ENCODE measurements at regions not wholly inside any gene's neighbourhood (a gene's known extent, or its start where the extent isn't known, plus 50 kb on each side); places are given as distances from the start of the nearest gene placed in this dataset.
A peak's percentile ranks its signal among the peaks of the same experiment; 100 is the strongest.

GRCh38 chr6:25034431-25034921 lies 98.7 kb upstream of the RIPOR2 start:
- Histone ChIP-seq H3K4me3 (ENCODE audit: insufficient read depth, low read depth, low read length) (peak overlapping the region; percentile 9; the same call in 1 of the 2 replicates), H4K8ac (ENCODE audit: low read depth in 2 of 2, low read length in 2 of 2) (peak overlapping the region in 1 of 2 experiments; percentile 18; a peak in 2 of 4 replicates), H3K4me1 (ENCODE audit: control insufficient read depth, insufficient read depth, low read length) (peaks cover 4% of the 10 kb centered on the region; the same call in 1 of the 2 replicates), H3K9ac (ENCODE audit: low read depth, low read length) (peak overlapping the region; percentile 58; the same call in 1 of the 2 replicates), H3K18ac (ENCODE audit: low read depth, low read length) (peak overlapping the region; percentile 82; the same call in 1 of the 2 replicates), H2BK15ac (ENCODE audit: low read depth, low read length) (no peak overlapping the region), H4K5ac (ENCODE audit: low read depth, low read length) (peak overlapping the region; percentile 12), H4K20me1 (ENCODE audit: insufficient read depth, low read length) (no peaks in the 10 kb centered on the region), H3K36me3 (ENCODE audit: control insufficient read depth, insufficient read depth, low read length) (no peaks in the 10 kb centered on the region), H2AK9ac (replicated peaks; ENCODE audit: low read depth, low read length, poor library complexity) (no peak overlapping the region), H3K27me3 (ENCODE audit: control insufficient read depth, insufficient read depth, low read length) (no peaks in the 10 kb centered on the region), H3K79me1 (ENCODE audit: low read depth in 1 of 2, low read length in 2 of 2) (no peaks in the 10 kb centered on the region), H3K23ac (ENCODE audit: low read depth, low read length) (no peak overlapping the region), H2BK5ac (ENCODE audit: low read depth, low read length, poor library complexity, severe bottlenecking) (no peak overlapping the region), H3K14ac (replicated peaks; ENCODE audit: low read depth, low read length) (0 out of 2 replicates have a peak overlapping the region, but pooled peaks have one; percentile 10), H3K4ac (ENCODE audit: low read depth, low read length) (no peak overlapping the region), H3K9me1 (ENCODE audit: insufficient read depth, low read length) (0 out of 2 replicates have a peak, but pooled peaks cover 5% of the 10 kb centered on the region), H3K4me2 (ENCODE audit: low read depth, low read length) (peak overlapping the region; percentile 82; the same call in 1 of the 2 replicates), H2BK120ac (ENCODE audit: low read depth, low read length) (peak overlapping the region; percentile 24; the same call in 1 of the 2 replicates), H3K9me3 (ENCODE audit: control insufficient read depth, insufficient read depth, low read length) (no peaks in the 10 kb centered on the region), H3K27ac (ENCODE audit: insufficient read depth, low read length) (no peak overlapping the region), H2BK20ac (ENCODE audit: low read depth, low read length) (no peak overlapping the region; the same call in 1 of the 2 replicates), H2AFZ (replicated peaks; ENCODE audit: low read length, poor library complexity) (no peak overlapping the region), H3K56ac (ENCODE audit: extremely low read depth, insufficient read depth, low read length) (no peak overlapping the region), H2AK5ac (ENCODE audit: low read depth, low read length) (no peak overlapping the region), H4K91ac (ENCODE audit: insufficient read depth, low read depth, low read length) (no peak overlapping the region)
- DNase-seq (no peak), ATAC-seq (ENCODE audit: low read depth) (peak; percentile 51)
- ChIA-PET CTCF (interaction anchor here (1.1 kb wide), 1 partner anchor 9 kb away, joined by 4 read pairs; no protein-coding TSS in a partner anchor), POLR2A (ENCODE audit: unreplicated experiment) (interaction anchor here (0.6 kb wide), 2 partner anchors 25 to 213 kb away, joined by 3 to 6 read pairs; no protein-coding TSS in a partner anchor)
- intact Hi-C loops (cut with micrococcal nuclease), result no loop called here
- TF ChIP-seq RCOR1 (IDR thresholded peaks at IDR 0.05; ENCODE audit: insufficient replicate concordance, low read length), result no peak
- no peak for TF ChIP-seq POLR2A (IDR thresholded peaks at IDR 0.05; ENCODE audit: low read depth, low read length)
- no peak for TF ChIP-seq MXI1 (IDR thresholded peaks at IDR 0.05; ENCODE audit: borderline replicate concordance, low read depth, low read length)
- TF ChIP-seq RFX5 (IDR thresholded peaks at IDR 0.05; ENCODE audit: low read depth, low read length), result no peak
- no peak for TF ChIP-seq MAZ (IDR thresholded peaks at IDR 0.05; ENCODE audit: borderline replicate concordance, low read depth, low read length)
- TF ChIP-seq USF2 (IDR thresholded peaks at IDR 0.05; ENCODE audit: low read depth, low read length), result no peak
- no peak for TF ChIP-seq CEBPB (IDR thresholded peaks at IDR 0.05; ENCODE audit: low read depth, low read length)
- TF ChIP-seq BHLHE40 (IDR thresholded peaks at IDR 0.05; ENCODE audit: low read depth, low read length), result no peak
- TF ChIP-seq NFE2L2 (IDR thresholded peaks at IDR 0.05; ENCODE audit: low read depth, low read length), result no peak
- no peak for TF ChIP-seq ELK1 (IDR thresholded peaks at IDR 0.05; ENCODE audit: borderline replicate concordance, low read depth, low read length)
- TF ChIP-seq MAFK (IDR thresholded peaks at IDR 0.05; ENCODE audit: low read depth, low read length), result no peak
- TF ChIP-seq CHD1 (IDR thresholded peaks at IDR 0.05; ENCODE audit: low read depth, low read length), result no peak
- TF ChIP-seq FOS (IDR thresholded peaks at IDR 0.05; ENCODE audit: low read depth, low read length), result no peak
- no peak for TF ChIP-seq SMC3 (IDR thresholded peaks at IDR 0.05; ENCODE audit: low read depth, low read length)
- TF ChIP-seq RAD21 (IDR thresholded peaks at IDR 0.05; ENCODE audit: low read length), result no peak
- no peak for TF ChIP-seq CTCF (conservative IDR thresholded peaks at IDR 0.05; ENCODE audit: low read depth, low read length)
- dilution Hi-C loops (cut with HindIII; ENCODE audit: low sequenced_read_pairs, unreplicated experiment), result no loop called here
- no CpG with 5 or more reads among the region's 3 CpGs for WGBS, 2 experiments (ENCODE audit: extremely low coverage in 2 of 2, insufficient read length in 1 of 2)
- no TSS peak for BruUV-seq (replicated peaks)
- in situ Hi-C loops (cut with MboI; ENCODE audit: low sequenced_read_pairs), result no loop called here

All from IMR-90 (cell line).